ENCODE measurements at regions not wholly inside any gene's neighbourhood (a gene's known extent, or its start where the extent isn't known, plus 50 kb on each side); places are given as distances from the start of the nearest gene placed in this dataset.

DNA sequence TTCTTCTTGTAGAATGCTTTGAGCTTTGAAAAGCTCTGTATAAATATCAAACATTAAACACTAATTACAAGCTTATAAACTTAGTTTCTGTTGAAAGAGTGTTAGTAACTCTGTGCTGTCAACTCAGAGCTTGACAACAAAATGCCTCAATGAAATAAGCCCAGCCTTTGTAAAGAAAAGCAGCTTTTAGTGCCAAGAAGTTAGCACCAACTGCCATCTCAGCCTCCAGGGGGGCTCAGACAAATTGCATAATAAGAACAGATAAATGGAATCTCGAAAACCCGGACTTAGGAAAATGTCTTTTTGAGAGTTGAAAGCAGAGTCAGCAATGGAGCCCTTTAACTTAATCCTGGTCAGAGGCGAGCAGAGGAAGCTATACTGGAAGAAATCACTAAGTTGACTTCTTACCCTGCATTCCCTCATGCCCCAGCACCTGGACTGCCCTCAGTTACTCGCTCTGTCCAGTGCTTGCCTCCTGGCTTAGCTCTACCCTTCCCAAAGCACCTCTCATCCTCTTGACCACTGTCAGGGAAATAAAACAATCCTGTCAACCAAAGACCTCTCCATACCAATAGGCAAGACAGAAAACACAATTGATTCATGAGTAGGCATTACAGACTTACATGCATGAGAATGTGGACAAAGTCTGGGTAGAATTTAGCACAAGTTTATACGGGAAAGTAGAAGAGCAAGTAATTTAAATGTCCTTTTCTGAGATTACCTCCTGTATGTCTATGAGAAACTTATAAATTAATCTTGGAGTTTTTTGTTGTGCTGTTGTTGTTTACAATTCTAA lies 352.7 kb downstream of the ZNF608 start:
- TF ChIP-seq, protein P1, sequence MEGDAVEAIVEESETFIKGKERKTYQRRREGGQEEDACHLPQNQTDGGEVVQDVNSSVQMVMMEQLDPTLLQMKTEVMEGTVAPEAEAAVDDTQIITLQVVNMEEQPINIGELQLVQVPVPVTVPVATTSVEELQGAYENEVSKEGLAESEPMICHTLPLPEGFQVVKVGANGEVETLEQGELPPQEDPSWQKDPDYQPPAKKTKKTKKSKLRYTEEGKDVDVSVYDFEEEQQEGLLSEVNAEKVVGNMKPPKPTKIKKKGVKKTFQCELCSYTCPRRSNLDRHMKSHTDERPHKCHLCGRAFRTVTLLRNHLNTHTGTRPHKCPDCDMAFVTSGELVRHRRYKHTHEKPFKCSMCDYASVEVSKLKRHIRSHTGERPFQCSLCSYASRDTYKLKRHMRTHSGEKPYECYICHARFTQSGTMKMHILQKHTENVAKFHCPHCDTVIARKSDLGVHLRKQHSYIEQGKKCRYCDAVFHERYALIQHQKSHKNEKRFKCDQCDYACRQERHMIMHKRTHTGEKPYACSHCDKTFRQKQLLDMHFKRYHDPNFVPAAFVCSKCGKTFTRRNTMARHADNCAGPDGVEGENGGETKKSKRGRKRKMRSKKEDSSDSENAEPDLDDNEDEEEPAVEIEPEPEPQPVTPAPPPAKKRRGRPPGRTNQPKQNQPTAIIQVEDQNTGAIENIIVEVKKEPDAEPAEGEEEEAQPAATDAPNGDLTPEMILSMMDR (IDR thresholded peaks at IDR 0.05), result no peak
- no peak for TF ChIP-seq POLR2A (IDR thresholded peaks at IDR 0.05)

Measured in thyroid gland (tissue), 4 donors.